ENCODE measurements at regions not wholly inside any gene's neighbourhood (a gene's known extent, or its start where the extent isn't known, plus 50 kb on each side); places are given as distances from the start of the nearest gene placed in this dataset.

DNA sequence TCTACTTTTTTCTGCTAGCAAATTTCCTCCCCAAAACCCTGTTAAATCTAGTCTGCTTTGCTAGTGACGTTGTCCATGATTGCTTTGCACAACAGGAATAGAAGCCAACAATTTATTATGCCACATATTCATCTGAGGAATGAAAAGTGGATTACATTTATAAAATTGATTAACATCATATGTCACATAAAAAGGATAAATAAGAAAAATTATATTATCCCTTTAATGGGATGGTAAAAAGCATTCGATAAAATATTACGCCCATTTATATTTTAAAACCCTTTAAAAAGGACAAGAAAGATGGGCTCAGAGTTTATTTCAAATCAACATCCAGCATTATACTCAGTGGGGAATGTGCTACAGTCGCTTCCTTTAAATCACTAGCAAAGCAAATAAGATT is 991.7 kb downstream of the DIAPH3 start:
- DNase-seq (ENCODE audit: low read depth), result no peak
- H3K4me3 ChIP-seq (ENCODE audit: low read length), result no peak overlapping the region
- TF ChIP-seq, protein P1, sequence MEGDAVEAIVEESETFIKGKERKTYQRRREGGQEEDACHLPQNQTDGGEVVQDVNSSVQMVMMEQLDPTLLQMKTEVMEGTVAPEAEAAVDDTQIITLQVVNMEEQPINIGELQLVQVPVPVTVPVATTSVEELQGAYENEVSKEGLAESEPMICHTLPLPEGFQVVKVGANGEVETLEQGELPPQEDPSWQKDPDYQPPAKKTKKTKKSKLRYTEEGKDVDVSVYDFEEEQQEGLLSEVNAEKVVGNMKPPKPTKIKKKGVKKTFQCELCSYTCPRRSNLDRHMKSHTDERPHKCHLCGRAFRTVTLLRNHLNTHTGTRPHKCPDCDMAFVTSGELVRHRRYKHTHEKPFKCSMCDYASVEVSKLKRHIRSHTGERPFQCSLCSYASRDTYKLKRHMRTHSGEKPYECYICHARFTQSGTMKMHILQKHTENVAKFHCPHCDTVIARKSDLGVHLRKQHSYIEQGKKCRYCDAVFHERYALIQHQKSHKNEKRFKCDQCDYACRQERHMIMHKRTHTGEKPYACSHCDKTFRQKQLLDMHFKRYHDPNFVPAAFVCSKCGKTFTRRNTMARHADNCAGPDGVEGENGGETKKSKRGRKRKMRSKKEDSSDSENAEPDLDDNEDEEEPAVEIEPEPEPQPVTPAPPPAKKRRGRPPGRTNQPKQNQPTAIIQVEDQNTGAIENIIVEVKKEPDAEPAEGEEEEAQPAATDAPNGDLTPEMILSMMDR (IDR thresholded peaks at IDR 0.05; ENCODE audit: insufficient read depth, low read depth, low read length, missing control alignments), result no peak

DNA sequence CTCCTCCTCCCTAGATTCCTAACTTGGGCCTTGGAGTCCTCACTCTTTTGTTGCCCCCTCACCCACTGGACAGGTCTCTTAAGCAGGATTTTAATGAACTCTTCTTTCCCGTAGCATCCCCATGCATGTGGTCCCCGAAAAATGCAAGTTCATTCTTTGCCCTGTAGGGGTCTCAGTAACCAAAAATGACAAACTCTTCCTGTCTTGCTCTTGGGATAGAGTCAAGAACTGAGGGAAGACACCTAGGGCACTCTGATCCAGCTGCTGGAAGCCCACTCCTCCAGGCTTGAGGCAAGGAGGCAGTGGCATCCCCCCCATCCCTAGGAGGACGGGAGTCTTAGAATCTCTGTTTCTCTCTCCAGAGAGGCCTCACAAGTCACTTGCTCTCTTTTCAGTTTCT is 987.0 kb downstream of the DIAPH3 start:
- H3K4me3 ChIP-seq (ENCODE audit: low read length), result no peak overlapping the region
- no peak for DNase-seq (ENCODE audit: low read depth)
- TF ChIP-seq, protein P1 (IDR thresholded peaks at IDR 0.05; ENCODE audit: insufficient read depth, low read depth, low read length, missing control alignments), result no peak

DNA sequence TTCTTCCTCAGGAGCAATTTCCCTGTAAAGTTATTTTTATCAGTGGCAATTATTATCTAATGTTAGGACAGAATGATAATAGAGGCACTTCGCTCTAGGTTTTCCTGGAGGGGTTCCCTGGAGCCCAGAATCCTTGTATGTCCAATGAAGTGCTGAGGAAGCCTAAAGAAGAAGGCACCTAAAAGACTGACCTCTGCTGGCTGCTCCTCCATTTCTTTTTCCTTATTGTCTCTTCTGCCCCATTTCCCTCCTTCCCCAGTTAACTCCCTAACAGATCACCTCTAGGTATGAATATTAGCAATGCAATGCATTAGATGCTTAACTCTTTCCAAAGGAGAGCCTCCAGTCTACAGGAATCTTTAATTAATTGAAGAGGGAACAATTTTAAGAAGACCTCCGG is 985.4 kb downstream of the DIAPH3 start:
- DNase-seq (ENCODE audit: low read depth), result no peak
- H3K4me3 ChIP-seq (ENCODE audit: low read length), result no peak overlapping the region
- TF ChIP-seq, protein P1 (IDR thresholded peaks at IDR 0.05; ENCODE audit: insufficient read depth, low read depth, low read length, missing control alignments), result no peak

DNA sequence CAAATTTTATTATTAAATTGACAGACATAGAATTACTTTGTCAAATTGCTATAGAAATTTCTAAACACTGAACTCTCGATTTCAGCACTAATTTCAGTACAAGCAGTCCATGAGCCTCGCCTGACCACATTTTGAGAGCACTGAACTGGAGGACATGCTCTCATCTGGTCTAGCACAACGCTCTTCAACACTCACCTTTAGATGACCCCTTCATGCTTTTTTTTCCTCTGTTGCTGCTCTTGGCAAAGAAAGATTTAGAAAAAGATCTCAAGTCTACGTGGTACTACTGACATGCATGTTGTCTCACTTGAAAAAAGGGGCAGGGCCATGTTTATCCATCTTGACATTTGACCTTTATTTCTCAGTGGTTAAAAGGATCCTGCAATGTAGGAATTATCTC is 981.5 kb downstream of the DIAPH3 start:
- no peak for DNase-seq (ENCODE audit: low read depth)
- no peak overlapping the region for H3K4me3 ChIP-seq (ENCODE audit: low read length)
- TF ChIP-seq, protein P1 (IDR thresholded peaks at IDR 0.05; ENCODE audit: insufficient read depth, low read depth, low read length, missing control alignments), result no peak

DNA sequence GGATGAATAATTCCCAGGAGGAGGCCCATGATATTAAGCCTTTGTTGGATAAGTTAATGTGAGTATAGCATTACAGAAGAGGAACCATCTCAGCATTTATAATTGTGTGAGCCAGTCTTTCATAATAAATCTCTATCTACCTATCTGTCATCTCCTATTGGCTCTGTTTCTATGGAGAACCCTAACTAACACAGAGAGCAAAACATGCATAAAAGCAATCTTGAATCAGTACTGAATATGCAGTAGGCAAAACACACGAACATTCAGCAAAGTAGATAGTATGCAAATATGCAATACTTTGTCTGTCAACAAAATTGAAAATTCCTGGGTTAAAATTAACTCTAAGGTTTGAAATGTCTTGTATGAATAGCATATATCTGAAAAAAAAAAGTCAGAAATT is 966.3 kb downstream of the DIAPH3 start:
- no peak for DNase-seq (ENCODE audit: low read depth)
- no peak overlapping the region for H3K4me3 ChIP-seq (ENCODE audit: low read length)
- TF ChIP-seq, protein P1 (IDR thresholded peaks at IDR 0.05; ENCODE audit: insufficient read depth, low read depth, low read length, missing control alignments), result no peak

DNA sequence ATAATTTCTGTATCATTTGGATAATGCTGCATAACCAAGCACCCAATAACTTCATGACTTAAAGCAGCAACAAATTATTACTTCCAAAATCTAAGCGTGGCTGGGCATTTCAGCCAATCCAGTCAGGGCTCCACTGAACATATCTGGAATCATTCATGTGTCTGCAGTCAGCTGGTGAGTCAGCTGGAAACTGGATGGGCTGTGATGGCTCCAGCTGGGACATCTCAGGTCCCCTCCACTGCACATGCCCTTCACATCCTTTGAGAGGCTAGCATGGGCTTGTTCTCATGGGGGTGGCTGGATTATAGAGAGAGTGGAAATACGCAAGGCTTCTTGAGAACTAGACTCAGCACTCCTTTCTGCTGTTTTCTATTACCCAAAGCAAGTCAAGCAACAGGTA is 961.9 kb downstream of the DIAPH3 start:
- TF ChIP-seq, protein P1 (IDR thresholded peaks at IDR 0.05; ENCODE audit: insufficient read depth, low read depth, low read length, missing control alignments), result no peak
- H3K4me3 ChIP-seq (ENCODE audit: low read length), result no peak overlapping the region
- DNase-seq (ENCODE audit: low read depth), result no peak

DNA sequence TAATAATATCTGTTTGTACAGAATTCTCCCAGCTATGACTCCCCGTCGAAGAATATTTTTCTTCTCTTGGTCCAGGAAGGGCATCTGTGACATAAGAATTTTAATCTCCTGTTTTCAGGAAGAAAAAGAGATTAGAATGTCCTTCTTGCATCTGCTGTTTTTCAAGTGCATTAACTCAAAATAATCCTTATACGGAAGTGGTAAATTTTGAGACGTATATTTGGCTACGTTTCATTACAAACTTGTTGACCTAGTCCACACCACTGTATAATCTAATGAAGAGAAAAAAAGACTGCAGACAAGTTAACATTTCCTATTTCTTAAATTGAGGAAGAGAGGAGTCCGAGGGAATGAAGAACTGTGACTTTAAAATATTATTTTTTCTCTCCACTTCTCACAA is 959.9 kb downstream of the DIAPH3 start:
- no peak for DNase-seq (ENCODE audit: low read depth)
- H3K4me3 ChIP-seq (ENCODE audit: low read length), result no peak overlapping the region
- TF ChIP-seq, protein P1 (IDR thresholded peaks at IDR 0.05; ENCODE audit: insufficient read depth, low read depth, low read length, missing control alignments), result no peak

Data from epithelial cell of esophagus (primary cell).